ENCODE measurements at regions not wholly inside any gene's neighbourhood (a gene's known extent, or its start where the extent isn't known, plus 50 kb on each side); places are given as distances from the start of the nearest gene placed in this dataset.

DNA sequence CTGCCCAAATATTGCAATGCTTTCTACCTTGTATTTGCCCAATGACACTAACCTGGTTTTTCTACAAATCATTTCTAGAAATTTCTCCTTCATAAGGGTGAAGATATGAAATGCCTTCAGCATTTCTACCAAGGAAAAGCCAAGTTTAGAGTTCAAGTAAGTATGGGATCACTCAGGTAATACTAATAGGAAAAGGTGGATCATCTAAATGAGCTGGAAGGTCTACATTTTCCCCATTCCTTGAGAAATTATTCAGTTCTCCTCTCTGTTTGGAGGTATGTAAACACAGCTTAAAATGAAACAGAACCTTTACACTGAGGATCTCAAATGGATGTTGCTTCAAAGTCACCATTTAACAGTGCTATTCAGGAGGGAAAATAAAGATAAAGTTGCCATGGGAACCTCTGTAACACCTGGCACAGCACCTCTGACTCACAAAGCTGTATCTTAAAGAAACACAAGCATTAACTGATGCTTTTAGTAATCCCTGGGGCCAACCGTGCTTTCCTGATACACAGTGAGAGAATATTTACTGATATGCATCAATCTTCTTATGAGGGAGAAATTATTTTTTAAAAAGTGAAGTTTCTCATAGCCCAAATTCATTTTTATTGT lies 161.3 kb downstream of the DRD1 start:
- DNase-seq = no peak

DNA sequence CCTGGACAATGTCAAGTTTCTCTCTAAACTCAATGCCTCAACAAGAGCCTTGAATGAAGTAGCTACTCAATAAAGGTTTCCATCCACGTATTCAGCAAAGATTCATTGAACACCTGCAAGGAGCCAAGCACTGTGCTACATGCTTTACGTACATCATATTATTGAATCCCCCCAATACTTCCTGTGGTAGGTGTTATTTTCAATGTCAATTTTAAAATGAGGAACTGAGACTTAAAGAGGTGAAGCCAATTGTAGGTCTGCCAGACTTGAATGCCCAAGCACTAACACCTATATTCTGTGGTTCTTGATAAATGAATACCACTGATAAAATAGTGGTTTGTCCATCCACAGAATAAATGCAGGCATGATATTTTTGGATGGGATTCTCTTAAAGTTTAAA lies 162.3 kb downstream of the DRD1 start:
- no peak for DNase-seq

DNA sequence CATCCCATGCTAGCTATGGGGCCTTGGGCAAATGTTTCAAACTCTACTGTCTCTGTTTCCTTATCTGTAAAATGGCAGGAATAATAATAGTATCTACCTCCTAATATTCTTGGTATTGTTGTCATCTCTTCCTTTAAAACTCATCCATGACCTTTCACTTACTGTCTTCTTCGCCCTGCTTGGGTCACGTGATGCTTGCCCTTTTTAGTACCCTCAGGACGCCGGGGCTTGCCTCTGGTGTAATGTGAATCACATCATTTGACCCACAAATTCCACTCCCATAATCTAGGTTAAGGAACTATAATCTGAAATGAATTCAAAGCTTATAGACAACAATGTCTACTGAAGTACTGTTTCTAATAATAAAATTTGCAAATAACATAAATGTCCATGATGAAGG lies 162.7 kb downstream of the DRD1 start:
- no peak for DNase-seq

DNA sequence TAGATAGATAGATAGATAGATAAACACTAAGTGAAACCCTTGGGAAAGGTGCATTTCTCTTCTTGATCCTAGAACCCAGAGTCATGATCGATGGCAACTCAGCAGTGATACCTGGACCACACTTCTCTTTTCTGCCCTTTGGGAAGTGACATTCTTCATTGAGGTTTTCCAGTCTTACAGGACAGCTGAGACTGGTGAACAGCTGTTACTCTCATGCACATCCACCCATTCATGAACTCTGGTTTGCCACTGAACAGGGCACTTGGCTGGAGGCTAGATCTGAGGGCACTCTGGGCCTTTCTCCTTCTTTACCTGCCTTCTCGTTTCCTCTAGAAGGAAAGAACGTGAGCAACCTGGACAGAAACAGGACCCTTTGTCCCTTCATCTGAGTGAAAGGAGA lies 164.5 kb downstream of the DRD1 start:
- no peak for DNase-seq

DNA sequence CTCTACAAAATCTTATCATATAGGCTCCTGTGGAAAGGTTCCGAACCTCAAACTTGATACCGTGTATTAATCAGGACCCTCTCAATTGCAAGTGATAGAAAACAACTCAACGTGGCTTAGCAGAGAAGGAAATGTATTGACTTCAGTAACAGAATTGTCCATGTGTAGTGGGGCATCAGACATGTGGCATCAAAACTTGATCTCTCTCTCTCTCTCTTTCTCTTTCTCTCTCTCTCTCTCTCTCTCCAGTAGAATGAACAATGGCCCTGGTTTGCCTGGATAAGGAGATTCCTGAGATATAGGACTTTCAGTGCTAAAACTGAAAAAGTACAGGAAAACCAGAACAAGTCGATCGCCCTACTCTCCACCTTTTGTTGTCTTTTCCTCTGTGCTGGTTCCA lies 168.2 kb downstream of the DRD1 start:
- no peak for DNase-seq

- DNase-seq = no peak
These were observed 168.9 kb downstream of the DRD1 start for GRCh38 chr5:175275097-175275496.

- no peak for DNase-seq
These were observed 169.8 kb downstream of the DRD1 start for GRCh38 chr5:175274171-175274570.

DNA sequence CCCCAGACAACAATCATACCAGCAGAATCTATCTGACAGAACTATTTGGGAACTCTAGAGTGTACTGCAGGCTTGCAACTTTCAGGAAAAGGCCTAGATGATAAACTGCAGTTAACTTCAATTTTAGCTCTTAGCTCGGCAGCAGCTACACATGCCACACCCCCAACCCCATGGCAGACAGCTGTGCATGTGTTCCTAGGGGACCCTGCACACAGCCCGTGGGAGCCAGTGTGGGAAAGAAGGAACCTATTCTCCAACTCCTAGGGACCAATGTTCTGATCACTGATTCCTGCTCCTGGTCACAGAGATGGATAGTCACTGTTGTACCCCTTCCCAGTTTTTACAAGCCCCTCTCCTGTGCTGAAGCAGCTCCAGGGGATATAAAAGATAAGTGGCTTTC lies 179.6 kb downstream of the DRD1 start:
- no peak for DNase-seq

DNA sequence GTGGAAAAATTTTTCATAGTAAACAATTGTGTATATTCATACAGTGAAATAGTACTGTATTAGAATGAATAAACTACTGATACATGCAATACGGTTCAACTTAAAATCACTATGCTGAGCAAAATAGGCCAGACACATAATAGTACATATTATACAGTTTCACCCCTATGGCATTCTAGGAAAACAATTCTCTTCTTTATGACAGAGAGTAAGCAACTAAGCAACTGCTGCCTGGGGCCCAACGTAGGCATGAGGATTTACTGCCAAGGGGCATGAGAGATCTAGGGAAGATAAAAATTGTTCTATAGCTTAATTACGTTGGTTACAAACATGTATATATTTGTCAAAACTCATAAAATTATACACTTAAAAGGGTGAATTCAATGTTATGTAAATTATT lies 180.2 kb downstream of the DRD1 start:
- DNase-seq = no peak

DNA sequence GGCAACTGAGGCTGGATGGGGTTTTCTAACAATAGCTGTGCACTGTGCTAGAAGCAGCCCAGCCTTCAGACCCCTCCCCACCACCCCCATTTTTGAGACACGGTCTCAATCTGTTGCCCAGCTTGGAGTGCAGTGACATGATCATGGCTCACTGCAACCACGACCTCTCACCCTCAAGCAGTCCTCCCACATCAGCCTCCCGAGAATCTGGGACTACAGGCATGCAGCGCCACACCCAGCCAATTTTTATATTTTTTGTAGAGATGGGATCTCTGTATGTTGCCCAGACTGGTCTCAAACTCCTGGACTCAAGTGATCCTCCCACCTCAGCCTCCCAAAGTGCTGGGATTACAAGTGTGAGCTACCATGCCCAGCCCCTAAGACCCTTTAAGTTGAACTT lies 182.5 kb downstream of the DRD1 start:
- DNase-seq = no peak

GRCh38 chr5:175261037-175261436 lies 182.9 kb downstream of the DRD1 start:
- no peak for DNase-seq

- no peak for DNase-seq
These were observed 186.2 kb downstream of the DRD1 start for GRCh38 chr5:175257847-175258194.

- DNase-seq = no peak
These were observed 186.7 kb downstream of the DRD1 start for GRCh38 chr5:175257128-175257846.

- no peak for DNase-seq
These were observed 189.8 kb downstream of the DRD1 start for GRCh38 chr5:175254155-175254554.

DNA sequence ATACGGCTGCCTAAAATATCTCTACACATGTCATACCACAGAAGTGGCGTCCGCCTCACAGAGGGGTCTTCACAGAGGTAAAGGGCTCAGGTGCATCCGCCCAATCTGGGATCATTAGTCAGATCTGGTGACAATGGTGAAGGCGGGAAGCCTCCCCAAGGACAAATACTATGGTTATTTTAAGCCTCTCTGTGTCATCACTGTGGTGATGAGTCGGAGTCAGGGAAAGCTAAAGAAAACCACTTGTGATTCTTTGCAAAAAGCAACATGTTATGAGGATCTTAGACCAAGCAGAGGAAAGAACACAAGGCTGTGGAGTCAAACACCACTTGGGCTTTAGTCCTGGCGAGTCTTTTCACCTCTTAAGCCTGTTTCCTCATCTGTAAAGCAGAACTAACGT lies 190.4 kb downstream of the DRD1 start:
- DNase-seq = no peak

DNA sequence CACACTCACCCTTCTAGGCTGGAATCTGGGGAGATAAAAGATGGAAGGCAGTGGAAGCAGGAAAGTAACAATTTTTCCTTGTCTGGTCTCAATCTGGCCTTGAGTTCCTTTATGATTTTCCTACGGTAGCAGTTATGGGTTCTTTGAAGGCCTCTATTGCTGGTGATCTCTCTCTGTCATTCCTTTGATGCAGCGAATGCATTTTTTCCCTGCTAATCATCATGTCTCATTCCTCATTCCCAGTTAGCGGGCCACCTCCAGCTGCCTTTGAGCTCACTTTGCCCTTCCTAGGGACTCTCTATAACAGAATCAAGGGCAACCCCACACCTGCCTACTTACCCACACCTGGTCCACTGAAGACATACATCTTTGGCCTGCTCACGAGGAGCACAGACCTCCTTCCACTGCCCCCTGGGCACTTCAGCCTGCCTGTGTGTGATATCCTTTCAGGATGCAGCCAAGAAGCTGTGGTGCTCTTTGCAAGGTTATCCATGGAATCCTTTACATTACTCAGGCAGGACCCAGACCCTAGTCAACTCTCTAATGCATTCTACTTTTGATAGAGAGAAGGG lies 191.7 kb downstream of the DRD1 start:
- DNase-seq = no peak

DNA sequence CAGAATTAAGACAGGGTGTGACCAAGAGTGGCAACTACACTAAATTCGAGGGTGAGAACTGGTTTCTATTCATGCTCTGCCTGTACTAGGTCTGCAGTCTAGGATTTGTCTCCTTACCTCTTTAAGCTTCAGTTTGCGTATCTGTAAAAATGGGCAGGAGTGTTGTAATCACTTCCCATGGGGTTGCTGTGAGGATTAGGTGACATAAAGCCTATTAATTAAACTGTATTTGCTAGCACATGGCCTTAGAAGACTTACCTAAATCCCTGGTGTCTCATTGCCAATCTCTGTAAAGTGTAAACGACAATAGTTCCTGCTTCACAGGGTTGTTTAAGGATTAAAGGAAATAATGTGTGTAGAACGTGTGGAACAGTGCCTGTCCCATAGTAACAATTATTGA lies 193.6 kb downstream of the DRD1 start:
- DNase-seq = no peak

- no peak for DNase-seq
These were observed 195.5 kb downstream of the DRD1 start for GRCh38 chr5:175248416-175248905.

- DNase-seq = no peak
These were observed 197.0 kb downstream of the DRD1 start for GRCh38 chr5:175246889-175247520.

DNA sequence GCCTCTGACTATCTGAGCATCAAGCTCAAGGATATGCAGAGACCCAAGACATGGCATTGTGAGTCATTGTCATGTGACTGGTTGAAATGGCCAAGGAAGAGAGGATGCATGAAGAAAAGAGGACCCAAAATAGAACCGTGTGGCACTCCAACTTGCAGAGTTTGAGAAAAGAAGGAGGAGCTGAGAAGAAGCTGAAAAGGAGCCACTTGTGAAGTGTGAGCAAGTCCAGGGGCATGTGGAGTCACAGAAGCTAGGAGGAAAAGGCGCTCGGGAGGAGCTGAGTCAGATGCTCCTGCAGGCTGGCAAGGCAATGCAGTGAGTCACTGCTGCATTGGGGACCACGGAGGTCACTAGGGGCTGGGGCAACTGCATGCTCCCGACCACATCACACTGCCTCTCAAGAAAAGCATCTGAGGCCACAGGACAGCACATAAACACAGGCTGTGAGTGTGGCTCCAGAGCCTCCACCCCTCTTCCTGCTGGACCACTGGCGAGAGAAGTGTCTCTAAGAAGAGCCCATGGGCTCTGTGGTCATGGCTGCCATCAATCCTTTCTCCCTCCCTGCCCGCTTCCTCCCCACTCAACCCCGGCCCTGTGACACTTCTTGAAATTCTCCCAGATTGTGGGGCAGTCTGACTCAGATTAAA lies 197.6 kb downstream of the DRD1 start:
- DNase-seq = no peak

- no peak for DNase-seq
These were observed 200.5 kb downstream of the DRD1 start for GRCh38 chr5:175243441-175243840.

DNA sequence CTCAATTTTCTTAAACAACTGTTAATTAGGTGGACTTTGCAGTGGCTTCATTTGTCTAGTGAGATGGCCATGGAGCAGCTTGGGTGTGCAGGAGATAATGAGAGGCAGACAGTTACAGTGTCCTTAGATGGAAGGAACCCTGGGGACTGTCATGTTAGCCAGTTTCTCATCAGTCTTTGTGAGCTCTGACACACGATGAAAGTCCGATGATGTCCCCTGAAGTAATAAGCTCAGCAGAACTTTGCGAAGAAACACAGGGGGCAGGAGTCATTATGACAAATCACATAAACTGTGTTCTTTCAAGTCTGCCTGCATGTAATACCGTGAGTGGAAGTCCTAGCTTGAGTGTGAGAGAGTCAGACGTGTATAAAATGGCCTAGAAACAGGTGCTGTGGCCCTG lies 201.8 kb downstream of the DRD1 start:
- no peak for DNase-seq

GRCh38 chr5:175238326-175238725 lies 205.7 kb downstream of the DRD1 start:
- no peak for DNase-seq

DNA sequence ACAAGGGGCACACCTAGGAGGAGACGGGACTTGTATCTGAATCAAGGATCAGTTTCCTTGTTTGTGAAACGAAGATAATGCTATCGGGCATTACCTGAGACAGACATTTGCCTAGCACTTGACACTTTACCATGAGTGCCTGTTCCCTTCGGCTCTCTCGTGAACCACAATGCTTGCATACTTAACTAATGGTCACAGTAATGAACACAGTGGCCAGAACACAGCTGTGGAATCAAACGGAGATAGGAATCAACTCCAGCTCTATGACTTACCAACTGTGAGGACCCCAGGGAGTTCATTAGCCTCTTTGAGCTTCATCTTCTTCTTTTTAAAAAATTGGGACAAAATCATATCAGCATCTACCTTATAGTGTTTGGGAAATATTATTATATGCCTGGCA lies 207.8 kb downstream of the DRD1 start:
- no peak for DNase-seq

Measured in NCI-H510A treated with DMSO at 0.1 percent for 48 hours (cell line).